Fibroblast of lung (primary cell): ENCODE measurements at regions not wholly inside any gene's neighbourhood (a gene's known extent, or its start where the extent isn't known, plus 50 kb on each side); places are given as distances from the start of the nearest gene placed in this dataset.

Experiments used
- DNase-seq, 2 donors: peaks; one replicate each; pipeline versions ENCODE4 v3.0.0 to v3.0.0-alpha.2; 2010; ENCODE audit warnings: low read depth in 2 of 2
- H2AFZ ChIP-seq: 2 replicates; pipeline ENCODE4 v1.5.1; 2012; ENCODE audit warnings: low read length, control low read depth, inconsistent platforms
- H3K27ac ChIP-seq: 2 replicates; pipeline ENCODE4 v1.5.1; 2011; ENCODE audit warnings: low read length, control low read depth; ENCODE audit not compliant: insufficient read depth
- H3K27me3 ChIP-seq: 2 replicates; pipeline ENCODE4 v1.5.1; 2011; ENCODE audit warnings: mild to moderate bottlenecking, low read length; ENCODE audit not compliant: control insufficient read depth, insufficient read depth
- H3K36me3 ChIP-seq: 2 replicates; pipeline ENCODE4 v1.5.1; 2011; ENCODE audit warnings: low read length; ENCODE audit not compliant: control insufficient read depth, insufficient read depth
- H3K4me1 ChIP-seq: 2 replicates; pipeline ENCODE4 v1.5.1; 2011; ENCODE audit warnings: low read length; ENCODE audit not compliant: control insufficient read depth, insufficient read depth; ENCODE audit errors: extremely low read depth
- H3K4me2 ChIP-seq: 2 replicates; pipeline ENCODE4 v1.5.1; 2011; ENCODE audit warnings: low read length, control low read depth; ENCODE audit not compliant: insufficient read depth; ENCODE audit errors: extremely low read depth
- H3K4me3 ChIP-seq, 4 experiments: fragments of 200-600 bp in 1 of 4; sonication (generic) in 1 of 4; replicated peaks in 1 of 4; 2 replicates each; pipeline ENCODE4 v1.5.1; 2011 to 2016; ENCODE audit warnings: low read length in 4 of 4, low read depth in 3 of 4, mild to moderate bottlenecking in 3 of 4, control low read depth in 2 of 4, inconsistent platforms in 1 of 4, mixed read lengths in 1 of 4; ENCODE audit not compliant: insufficient read depth in 1 of 4; ENCODE audit errors: control extremely low read depth in 1 of 4
- H3K79me2 ChIP-seq: 2 replicates; pipeline ENCODE4 v1.5.1; 2012; ENCODE audit warnings: mild to moderate bottlenecking, low read length, inconsistent platforms; ENCODE audit not compliant: control insufficient read depth, insufficient read depth
- H3K9ac ChIP-seq: 2 replicates; pipeline ENCODE4 v1.5.1; 2011; ENCODE audit warnings: mild to moderate bottlenecking, low read length, control low read depth; ENCODE audit not compliant: insufficient read depth
- H3K9me3 ChIP-seq: 2 replicates; pipeline ENCODE4 v1.5.1; 2012; ENCODE audit warnings: low read depth, low read length; ENCODE audit not compliant: control insufficient read depth, insufficient read depth
- H4K20me1 ChIP-seq: 2 replicates; pipeline ENCODE4 v1.5.1; 2011; ENCODE audit warnings: low read length; ENCODE audit not compliant: control insufficient read depth, insufficient read depth; ENCODE audit errors: extremely low read depth
- CTCF ChIP-seq, 2 donors: IDR thresholded peaks in 1 of 2; conservative IDR thresholded peaks in 1 of 2; 1 replicate in 1 of 2; 2 replicates in 1 of 2; pipeline ENCODE4 v1.5.1; 2011 to 2012; ENCODE audit warnings: low read length in 2 of 2, control low read depth in 1 of 2, inconsistent platforms in 1 of 2, low read depth in 1 of 2, mild to moderate bottlenecking in 1 of 2
- EZH2 ChIP-seq: IDR thresholded peaks from 2 replicates; pipeline ENCODE4 v1.5.1; 2012; ENCODE audit warnings: low read length, control low read depth, mild to moderate bottlenecking; ENCODE audit errors: missing control alignments

- H3K4me1 ChIP-seq: no peaks in the 10 kb centered on the region
- TF ChIP-seq EZH2: no peak
- TF ChIP-seq CTCF (conservative IDR thresholded peaks at IDR 0.05 in 1 of 2, IDR thresholded peaks at IDR 0.05 in 1 of 2; ENCODE audit: low read depth in 1 of 2, low read length in 2 of 2): no peak
- no peak overlapping the region for H3K4me3 ChIP-seq
- no peak for DNase-seq
- H2AFZ ChIP-seq: no peak overlapping the region
- no peak overlapping the region for H3K4me2 ChIP-seq
- no peak overlapping the region for H3K9ac ChIP-seq
- no peaks in the 10 kb centered on the region for H3K36me3 ChIP-seq
- H3K27me3 ChIP-seq: no peaks in the 10 kb centered on the region
- no peaks in the 10 kb centered on the region for H3K9me3 ChIP-seq
- no peaks in the 10 kb centered on the region for H4K20me1 ChIP-seq
- H3K79me2 ChIP-seq: no peaks in the 10 kb centered on the region
- no peak overlapping the region for H3K27ac ChIP-seq
Measured at GRCh38 chr2:16185801-16186272, 245.5 kb downstream of the MYCN start.

GRCh38 chr2:16184945-16185660 is 244.8 kb downstream of the MYCN start:
- no peak for DNase-seq
- Histone ChIP-seq H3K27ac (no peak overlapping the region), H3K9ac (no peak overlapping the region), H3K36me3 (no peaks in the 10 kb centered on the region), H4K20me1 (no peaks in the 10 kb centered on the region), H3K4me3 (no peak overlapping the region), H3K79me2 (no peaks in the 10 kb centered on the region), H3K4me1 (no peaks in the 10 kb centered on the region), H3K4me2 (no peak overlapping the region), H2AFZ (no peak overlapping the region), H3K9me3 (no peaks in the 10 kb centered on the region), H3K27me3 (no peaks in the 10 kb centered on the region)
- TF ChIP-seq CTCF (conservative IDR thresholded peaks at IDR 0.05 in 1 of 2, IDR thresholded peaks at IDR 0.05 in 1 of 2; ENCODE audit: low read depth in 1 of 2, low read length in 2 of 2): no peak
- TF ChIP-seq EZH2: no peak

GRCh38 chr2:16184341-16184890 is 244.1 kb downstream of the MYCN start:
- no peaks in the 10 kb centered on the region for H4K20me1 ChIP-seq
- H3K9ac ChIP-seq: no peak overlapping the region
- H3K79me2 ChIP-seq: no peaks in the 10 kb centered on the region
- TF ChIP-seq CTCF (conservative IDR thresholded peaks at IDR 0.05 in 1 of 2, IDR thresholded peaks at IDR 0.05 in 1 of 2; ENCODE audit: low read depth in 1 of 2, low read length in 2 of 2) (no peak), EZH2 (no peak)
- H3K27ac ChIP-seq: no peak overlapping the region
- no peaks in the 10 kb centered on the region for H3K36me3 ChIP-seq
- no peak for DNase-seq
- H3K4me2 ChIP-seq: no peak overlapping the region
- no peaks in the 10 kb centered on the region for H3K4me1 ChIP-seq
- no peaks in the 10 kb centered on the region for H3K9me3 ChIP-seq
- H3K4me3 ChIP-seq: no peak overlapping the region
- no peaks in the 10 kb centered on the region for H3K27me3 ChIP-seq
- no peak overlapping the region for H2AFZ ChIP-seq
